ENCODE measurements at regions not wholly inside any gene's neighbourhood (a gene's known extent, or its start where the extent isn't known, plus 50 kb on each side); places are given as distances from the start of the nearest gene placed in this dataset.

GRCh38 chr4:129526812-129527211 lies 430.9 kb downstream of the C4orf33 start:
- POLR2A ChIA-PET: no interaction called here
- no peak for ATAC-seq
- no peaks in the 10 kb centered on the region for H3K9me3 Mint-ChIP-seq (ENCODE audit: low read depth)
- H3K27ac Mint-ChIP-seq: no peak overlapping the region
- DNase-seq: no peak
- no peaks in the 10 kb centered on the region for H3K27me3 Mint-ChIP-seq
- no peaks in the 10 kb centered on the region for H3K4me1 Mint-ChIP-seq
- CTCF ChIA-PET: interaction anchor here (0.6 kb wide), 1 partner anchor 114 kb away, joined by 3 read pairs; no protein-coding TSS in a partner anchor
- intact Hi-C loops (cut with DNase I, micrococcal nuclease): no loop called here
- H3K4me3 Mint-ChIP-seq: no peak overlapping the region
- H3K36me3 Mint-ChIP-seq (ENCODE audit: low read depth): no peaks in the 10 kb centered on the region

- DNase-seq: no peak
- intact Hi-C loops (cut with DNase I, micrococcal nuclease): no loop called here
- Mint-ChIP-seq H3K27me3 (no peaks in the 10 kb centered on the region), H3K36me3 (ENCODE audit: low read depth) (no peaks in the 10 kb centered on the region), H3K4me1 (peaks cover 4% of the 10 kb centered on the region), H3K9me3 (ENCODE audit: low read depth) (no peaks in the 10 kb centered on the region), H3K27ac (no peak overlapping the region), H3K4me3 (no peak overlapping the region)
- POLR2A ChIA-PET: no interaction called here
- ATAC-seq: no peak
- CTCF ChIA-PET: no interaction called here
Measured at GRCh38 chr4:129531253-129531652, 435.3 kb downstream of the C4orf33 start.

- Mint-ChIP-seq H3K27ac (no peak overlapping the region), H3K4me1 (peaks cover 4% of the 10 kb centered on the region), H3K27me3 (no peaks in the 10 kb centered on the region), H3K36me3 (ENCODE audit: low read depth) (no peaks in the 10 kb centered on the region), H3K9me3 (ENCODE audit: low read depth) (no peaks in the 10 kb centered on the region), H3K4me3 (no peak overlapping the region)
- DNase-seq (no peak), ATAC-seq (no peak)
- intact Hi-C loops (cut with DNase I, micrococcal nuclease): no loop called here
- ChIA-PET CTCF (no interaction called here), POLR2A (no interaction called here)
Measured at GRCh38 chr4:129532573-129532972, 436.6 kb downstream of the C4orf33 start.

- no peaks in the 10 kb centered on the region for H3K36me3 Mint-ChIP-seq (ENCODE audit: low read depth)
- CTCF ChIA-PET: no interaction called here
- H3K27me3 Mint-ChIP-seq: no peaks in the 10 kb centered on the region
- DNase-seq (no peak), ATAC-seq (no peak)
- POLR2A ChIA-PET: no interaction called here
- intact Hi-C loops (cut with DNase I, micrococcal nuclease): no loop called here
- no peak overlapping the region for H3K27ac Mint-ChIP-seq
- H3K4me1 Mint-ChIP-seq: no peaks in the 10 kb centered on the region
- no peak overlapping the region for H3K4me3 Mint-ChIP-seq
- H3K9me3 Mint-ChIP-seq (ENCODE audit: low read depth): no peaks in the 10 kb centered on the region
Measured at GRCh38 chr4:129543299-129543698, 447.3 kb downstream of the C4orf33 start.

- H3K4me3 Mint-ChIP-seq: no peak overlapping the region
- H3K27me3 Mint-ChIP-seq: no peaks in the 10 kb centered on the region
- H3K9me3 Mint-ChIP-seq (ENCODE audit: low read depth): no peaks in the 10 kb centered on the region
- no peak for DNase-seq
- intact Hi-C loops (cut with DNase I, micrococcal nuclease): no loop called here
- no peaks in the 10 kb centered on the region for H3K36me3 Mint-ChIP-seq (ENCODE audit: low read depth)
- ChIA-PET POLR2A (no interaction called here), CTCF (no interaction called here)
- no peaks in the 10 kb centered on the region for H3K4me1 Mint-ChIP-seq
- no peak overlapping the region for H3K27ac Mint-ChIP-seq
- no peak for ATAC-seq
Measured at GRCh38 chr4:129545599-129546278, 449.8 kb downstream of the C4orf33 start.

- no peaks in the 10 kb centered on the region for H3K36me3 Mint-ChIP-seq (ENCODE audit: low read depth)
- POLR2A ChIA-PET: no interaction called here
- no peak overlapping the region for H3K4me3 Mint-ChIP-seq
- no peaks in the 10 kb centered on the region for H3K9me3 Mint-ChIP-seq (ENCODE audit: low read depth)
- ATAC-seq: no peak
- no peak overlapping the region for H3K27ac Mint-ChIP-seq
- intact Hi-C loops (cut with DNase I, micrococcal nuclease): no loop called here
- H3K4me1 Mint-ChIP-seq: no peaks in the 10 kb centered on the region
- DNase-seq: no peak
- CTCF ChIA-PET: no interaction called here
- no peaks in the 10 kb centered on the region for H3K27me3 Mint-ChIP-seq
Measured at GRCh38 chr4:129546531-129546930, 450.6 kb downstream of the C4orf33 start.

GRCh38 chr4:129550281-129550785 lies 454.4 kb downstream of the C4orf33 start:
- Mint-ChIP-seq H3K4me3 (no peak overlapping the region), H3K27ac (no peak overlapping the region), H3K9me3 (ENCODE audit: low read depth) (no peaks in the 10 kb centered on the region), H3K27me3 (no peaks in the 10 kb centered on the region), H3K36me3 (ENCODE audit: low read depth) (no peaks in the 10 kb centered on the region), H3K4me1 (no peaks in the 10 kb centered on the region)
- CTCF ChIA-PET: no interaction called here
- intact Hi-C loops (cut with DNase I, micrococcal nuclease): no loop called here
- POLR2A ChIA-PET: no interaction called here
- no peak for DNase-seq
- ATAC-seq: no peak

GRCh38 chr4:129561280-129561679 lies 465.3 kb downstream of the C4orf33 start:
- Mint-ChIP-seq H3K27me3 (peaks cover 2% of the 10 kb centered on the region), H3K36me3 (ENCODE audit: low read depth) (no peaks in the 10 kb centered on the region), H3K4me1 (no peaks in the 10 kb centered on the region), H3K9me3 (ENCODE audit: low read depth) (no peaks in the 10 kb centered on the region), H3K27ac (no peak overlapping the region), H3K4me3 (no peak overlapping the region)
- CTCF ChIA-PET: no interaction called here
- DNase-seq: no peak
- ATAC-seq: no peak
- POLR2A ChIA-PET: no interaction called here
- intact Hi-C loops (cut with DNase I, micrococcal nuclease): no loop called here

- no peaks in the 10 kb centered on the region for H3K36me3 Mint-ChIP-seq (ENCODE audit: low read depth)
- ATAC-seq (no peak), DNase-seq (no peak)
- H3K9me3 Mint-ChIP-seq (ENCODE audit: low read depth): no peaks in the 10 kb centered on the region
- peaks cover 2% of the 10 kb centered on the region for H3K27me3 Mint-ChIP-seq
- ChIA-PET CTCF (no interaction called here), POLR2A (no interaction called here)
- intact Hi-C loops (cut with DNase I, micrococcal nuclease): no loop called here
- H3K27ac Mint-ChIP-seq: no peak overlapping the region
- H3K4me3 Mint-ChIP-seq: no peak overlapping the region
- H3K4me1 Mint-ChIP-seq: no peaks in the 10 kb centered on the region
Measured at GRCh38 chr4:129561886-129562671, 466.1 kb downstream of the C4orf33 start.

GRCh38 chr4:129565214-129565613 lies 469.3 kb downstream of the C4orf33 start:
- peaks cover 2% of the 10 kb centered on the region for H3K27me3 Mint-ChIP-seq
- CTCF ChIA-PET: no interaction called here
- H3K4me3 Mint-ChIP-seq: no peak overlapping the region
- H3K4me1 Mint-ChIP-seq: no peaks in the 10 kb centered on the region
- no peak for DNase-seq
- no peaks in the 10 kb centered on the region for H3K9me3 Mint-ChIP-seq (ENCODE audit: low read depth)
- intact Hi-C loops (cut with DNase I, micrococcal nuclease): no loop called here
- ATAC-seq: no peak
- H3K36me3 Mint-ChIP-seq (ENCODE audit: low read depth): no peaks in the 10 kb centered on the region
- POLR2A ChIA-PET: no interaction called here
- no peak overlapping the region for H3K27ac Mint-ChIP-seq

- no peaks in the 10 kb centered on the region for H3K27me3 Mint-ChIP-seq
- H3K4me1 Mint-ChIP-seq: no peaks in the 10 kb centered on the region
- peaks cover 2% of the 10 kb centered on the region for H3K9me3 Mint-ChIP-seq (ENCODE audit: low read depth)
- intact Hi-C loops (cut with DNase I, micrococcal nuclease): no loop called here
- ChIA-PET POLR2A (no interaction called here), CTCF (no interaction called here)
- ATAC-seq (no peak), DNase-seq (no peak)
- no peak overlapping the region for H3K4me3 Mint-ChIP-seq
- H3K27ac Mint-ChIP-seq: no peak overlapping the region
- no peaks in the 10 kb centered on the region for H3K36me3 Mint-ChIP-seq (ENCODE audit: low read depth)
Measured at GRCh38 chr4:129570326-129570725, 474.4 kb downstream of the C4orf33 start.

- Mint-ChIP-seq H3K9me3 (ENCODE audit: low read depth) (peaks cover 2% of the 10 kb centered on the region), H3K27me3 (no peaks in the 10 kb centered on the region), H3K27ac (no peak overlapping the region), H3K4me1 (peaks cover 5% of the 10 kb centered on the region), H3K36me3 (ENCODE audit: low read depth) (no peaks in the 10 kb centered on the region), H3K4me3 (no peak overlapping the region)
- intact Hi-C loops (cut with DNase I, micrococcal nuclease): no loop called here
- ChIA-PET CTCF (no interaction called here), POLR2A (no interaction called here)
- ATAC-seq: no peak
- DNase-seq: no peak
Measured at GRCh38 chr4:129578336-129578735, 482.4 kb downstream of the C4orf33 start.
